Gastrocnemius medialis (tissue), 4 donors: ENCODE measurements at regions not wholly inside any gene's neighbourhood (a gene's known extent, or its start where the extent isn't known, plus 50 kb on each side); places are given as distances from the start of the nearest gene placed in this dataset.

Experiments used
- CTCF ChIP-seq, 5 experiments: fragments of 450-650 bp in 3 of 5; fragments of 200-600 bp in 2 of 5; sonication (generic) in 2 of 5; IDR thresholded peaks in 4 of 5; conservative IDR thresholded peaks in 1 of 5; 1 replicate in 4 of 5; 2 replicates in 1 of 5; pipeline ENCODE4 v1.5.1; 2016 to 2019; ENCODE audit warnings: antibody characterized with exemption in 5 of 5, mild to moderate bottlenecking in 3 of 5, moderate library complexity in 3 of 5
- POLR2A ChIP-seq, 2 donors: fragments of 450-650 bp; IDR thresholded peaks; one replicate each; pipeline ENCODE4 v1.6.1; 2017; ENCODE audit warnings: antibody characterized with exemption in 2 of 2, mild to moderate bottlenecking in 2 of 2, moderate library complexity in 2 of 2

GRCh38 chr4:129600898-129601297 is 504.9 kb downstream of the C4orf33 start:
- TF ChIP-seq CTCF (IDR thresholded peaks at IDR 0.05 in 4 of 5, conservative IDR thresholded peaks at IDR 0.05 in 1 of 5) (no peak), POLR2A (IDR thresholded peaks at IDR 0.05) (no peak)
